Calu3 (cell line): ENCODE measurements at regions not wholly inside any gene's neighbourhood (a gene's known extent, or its start where the extent isn't known, plus 50 kb on each side); places are given as distances from the start of the nearest gene placed in this dataset.

Source experiments
- BruUV-seq: library from RNA; stranded (reverse); fragments of 400-500 nt; replicated peaks from 2 replicates; lab custom pipeline; 2021; lab: Mats Ljungman, UMichigan
- CTCF ChIA-PET: fragments of 300-600 bp; sonication (Branson Sonifier 250); formaldehyde crosslinking; loops from one replicate; lab custom pipeline; 2022; ENCODE audit warnings: antibody characterized with exemption; lab: Charles Lee
- DNase-seq: peaks from one replicate; pipeline ENCODE4 v3.0.0; 2022
- H3K27ac Mint-ChIP-seq: one replicate; pipeline ENCODE4 v1.8.0; 2022; ENCODE audit warnings: mixed read lengths; ENCODE audit not compliant: unreplicated experiment
- H3K27me3 Mint-ChIP-seq: one replicate; pipeline ENCODE4 v1.8.0; 2022; ENCODE audit warnings: mixed read lengths; ENCODE audit not compliant: unreplicated experiment
- H3K36me3 Mint-ChIP-seq: one replicate; pipeline ENCODE4 v1.8.0; 2022; ENCODE audit warnings: mild to moderate bottlenecking, moderate library complexity, mixed read lengths; ENCODE audit not compliant: insufficient read depth, unreplicated experiment
- H3K4me1 Mint-ChIP-seq: one replicate; pipeline ENCODE4 v1.8.0; 2022; ENCODE audit warnings: mild to moderate bottlenecking, low read depth, mixed read lengths; ENCODE audit not compliant: unreplicated experiment
- H3K4me3 Mint-ChIP-seq: one replicate; pipeline ENCODE4 v1.8.0; 2022; ENCODE audit warnings: mild to moderate bottlenecking, low read depth, moderate library complexity, mixed read lengths; ENCODE audit not compliant: unreplicated experiment
- H3K9me3 Mint-ChIP-seq: one replicate; pipeline ENCODE4 v1.8.0; 2022; ENCODE audit warnings: low read depth, mixed read lengths; ENCODE audit not compliant: unreplicated experiment
- CTCF ChIP-seq: fragments of 200-600 bp; IDR thresholded peaks from one replicate; pipeline ENCODE4 v1.8.0; 2022; ENCODE audit warnings: antibody characterized with exemption; ENCODE audit not compliant: unreplicated experiment
- intact Hi-C: fragments of 100-400 bp; cut with micrococcal nuclease; formaldehyde crosslinking; loops from one replicate; pipeline ENCODE4 v1.10.0; 2022; ENCODE audit not compliant: unreplicated experiment

- Mint-ChIP-seq H3K4me3 (no peak overlapping the region), H3K36me3 (no peaks in the 10 kb centered on the region), H3K27ac (no peak overlapping the region), H3K9me3 (peaks cover under 1% of the 10 kb centered on the region), H3K4me1 (no peaks in the 10 kb centered on the region), H3K27me3 (no peaks in the 10 kb centered on the region)
- BruUV-seq = no TSS peak
- DNase-seq = no peak
- CTCF ChIA-PET = no interaction called here
- intact Hi-C loops = no loop called here
- no peak for TF ChIP-seq CTCF
Observed at GRCh38 chr3:106837616-106838015, 539.6 kb upstream of the CCDC54 start.

DNA sequence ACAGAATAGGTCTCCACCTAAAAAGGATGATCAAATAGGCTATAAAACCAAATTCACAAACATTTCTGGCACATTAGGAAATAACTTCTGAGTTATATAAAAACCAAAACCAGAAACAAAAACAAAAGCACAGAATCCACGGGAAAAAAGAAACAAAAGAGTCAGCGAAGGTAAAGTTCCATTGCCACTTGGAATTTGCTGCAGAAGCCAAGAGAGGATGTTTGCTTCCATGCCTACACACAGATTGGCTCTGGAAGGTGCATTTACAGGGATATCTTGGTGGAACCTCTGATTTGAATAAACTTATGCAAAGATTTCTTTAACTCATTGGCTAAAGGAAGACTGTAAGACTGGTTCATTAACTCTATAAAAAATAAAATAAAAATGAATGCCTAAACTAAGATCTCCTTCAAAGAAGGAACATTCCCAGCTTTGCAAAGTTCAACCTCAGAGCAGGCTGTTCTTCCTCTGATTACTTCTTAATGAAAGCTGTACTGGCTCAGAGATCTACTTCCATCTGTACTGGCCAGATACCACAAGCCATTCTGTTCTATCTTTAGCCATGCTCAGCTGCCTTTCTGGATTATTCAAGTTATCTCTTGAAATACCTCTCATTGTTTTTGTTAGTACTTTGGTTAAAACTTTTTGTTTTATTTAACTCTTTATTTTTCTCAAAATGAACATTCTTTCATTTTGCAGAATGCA, 537.5 kb upstream of the CCDC54 start:
- DNase-seq = no peak
- no peak for TF ChIP-seq CTCF
- Mint-ChIP-seq H3K9me3 (peaks cover 3% of the 10 kb centered on the region), H3K27me3 (no peaks in the 10 kb centered on the region), H3K4me3 (no peak overlapping the region), H3K36me3 (no peaks in the 10 kb centered on the region), H3K27ac (no peak overlapping the region), H3K4me1 (peaks cover 6% of the 10 kb centered on the region)
- CTCF ChIA-PET = no interaction called here
- intact Hi-C loops = no loop called here
- no TSS peak for BruUV-seq

GRCh38 chr3:106840319-106840718, 536.9 kb upstream of the CCDC54 start:
- Mint-ChIP-seq H3K9me3 (peaks cover 3% of the 10 kb centered on the region), H3K27ac (no peak overlapping the region), H3K27me3 (no peaks in the 10 kb centered on the region), H3K4me1 (peaks cover 6% of the 10 kb centered on the region), H3K36me3 (no peaks in the 10 kb centered on the region), H3K4me3 (no peak overlapping the region)
- intact Hi-C loops = no loop called here
- CTCF ChIA-PET = no interaction called here
- no peak for TF ChIP-seq CTCF
- DNase-seq = no peak
- BruUV-seq = no TSS peak

DNA sequence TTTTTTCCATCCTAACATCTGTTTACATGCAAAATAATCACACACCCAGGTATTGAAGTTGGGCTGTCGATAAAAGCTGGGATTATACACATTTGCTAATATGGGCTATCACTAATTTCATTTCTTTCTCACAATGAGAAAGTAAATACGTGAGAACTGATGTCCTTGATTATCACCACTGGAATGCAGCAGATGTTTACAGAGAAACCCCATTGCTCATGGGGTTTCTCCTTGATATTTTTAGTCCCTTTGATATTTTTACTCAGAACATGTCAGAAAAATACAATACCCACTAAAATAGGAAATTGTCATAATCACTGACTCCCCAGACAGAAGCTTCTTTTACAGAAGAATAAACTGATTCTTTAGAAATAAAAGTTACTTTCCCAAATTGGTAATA, 535.1 kb upstream of the CCDC54 start:
- Mint-ChIP-seq H3K27ac (no peak overlapping the region), H3K4me3 (no peak overlapping the region), H3K27me3 (no peaks in the 10 kb centered on the region), H3K36me3 (no peaks in the 10 kb centered on the region), H3K9me3 (peaks cover 3% of the 10 kb centered on the region), H3K4me1 (peaks cover 6% of the 10 kb centered on the region)
- CTCF ChIA-PET = interaction anchor here (0.6 kb wide), 1 partner anchor 1158 kb away, joined by 5 read pairs; no protein-coding TSS in a partner anchor
- intact Hi-C loops = no loop called here
- DNase-seq = no peak
- TF ChIP-seq CTCF = no peak
- BruUV-seq = no TSS peak
